Liver (tissue), 3 donors: ENCODE measurements at regions not wholly inside any gene's neighbourhood (a gene's known extent, or its start where the extent isn't known, plus 50 kb on each side); places are given as distances from the start of the nearest gene placed in this dataset.

Experiments used
- ATF3 ChIP-seq: IDR thresholded peaks from 2 replicates; pipeline ENCODE4 v1.6.1; 2016; ENCODE audit warnings: antibody characterized with exemption
- CTCF ChIP-seq: fragments of 150-350 bp; IDR thresholded peaks from 2 replicates; pipeline ENCODE4 v1.5.1; 2017; ENCODE audit warnings: improper control_type of control experiment, low read depth, low read length; ENCODE audit not compliant: missing input control
- GABPA ChIP-seq, 2 donors: IDR thresholded peaks in 1 of 2; conservative IDR thresholded peaks in 1 of 2; 2 replicates each; pipeline ENCODE4 v1.6.1; 2016; ENCODE audit warnings: antibody characterized with exemption in 2 of 2, mild to moderate bottlenecking in 1 of 2, moderate library complexity in 1 of 2
- HNF4G ChIP-seq: IDR thresholded peaks from 2 replicates; pipeline ENCODE4 v1.6.1; 2016; ENCODE audit warnings: antibody characterized with exemption
- JUND ChIP-seq, 2 donors: IDR thresholded peaks; 2 replicates each; pipeline ENCODE4 v1.6.1; 2016; ENCODE audit warnings: antibody characterized with exemption in 2 of 2
- REST ChIP-seq: IDR thresholded peaks from 2 replicates; pipeline ENCODE4 v1.6.1; 2016; ENCODE audit warnings: antibody characterized with exemption, mild to moderate bottlenecking
- TAF1 ChIP-seq: conservative IDR thresholded peaks from 2 replicates; pipeline ENCODE4 v1.6.1; 2016; ENCODE audit warnings: antibody characterized with exemption, mild to moderate bottlenecking
- donor health status: healthy.
- donor health status: healthy.

GRCh38 chr20:56941101-56941686, 312.1 kb downstream of the TFAP2C start:
- TF ChIP-seq CTCF: no peak
- TF ChIP-seq HNF4G: no peak
- no peak for TF ChIP-seq ATF3
- no peak for TF ChIP-seq REST
- TF ChIP-seq JUND (IDR thresholded peaks at IDR 0.05): no peak
- TF ChIP-seq TAF1: no peak
- no peak for TF ChIP-seq GABPA (IDR thresholded peaks at IDR 0.05 in 1 of 2, conservative IDR thresholded peaks at IDR 0.05 in 1 of 2)
